ENCODE measurements at regions not wholly inside any gene's neighbourhood (a gene's known extent, or its start where the extent isn't known, plus 50 kb on each side); places are given as distances from the start of the nearest gene placed in this dataset.

GRCh38 chr5:56358703-56359681, 125.9 kb upstream of the ANKRD55 start:
- peaks cover 0 to 6% of the 10 kb centered on the region in 2 experiments; a peak in 1 of 4 replicates for H3K4me1 ChIP-seq (ENCODE audit: control insufficient read depth in 1 of 2, insufficient read depth in 2 of 2, low read depth in 1 of 2, low read length in 1 of 2)
- H3K9me3 ChIP-seq = no peaks in the 10 kb centered on the region
- TF ChIP-seq REST (IDR thresholded peaks at IDR 0.05; ENCODE audit: low read depth, low read length) (no peak), TCF12 (IDR thresholded peaks at IDR 0.05) (no peak), POLR2AphosphoS5 (IDR thresholded peaks at IDR 0.05; ENCODE audit: low read depth, low read length) (no peak), PBX3 (IDR thresholded peaks at IDR 0.05) (no peak), RFX5 (IDR thresholded peaks at IDR 0.05; ENCODE audit: low read length) (no peak), CTCF (IDR thresholded peaks at IDR 0.05) (no peak), SMC3 (IDR thresholded peaks at IDR 0.05; ENCODE audit: low read depth, low read length) (no peak), MXI1 (IDR thresholded peaks at IDR 0.05; ENCODE audit: low read depth, low read length) (no peak), SIN3A (IDR thresholded peaks at IDR 0.05; ENCODE audit: borderline replicate concordance, low read depth, low read length) (no peak), MAX (IDR thresholded peaks at IDR 0.05; ENCODE audit: low read depth) (no peak), USF1 (IDR thresholded peaks at IDR 0.05; ENCODE audit: borderline replicate concordance, low read depth) (no peak), NFIC (IDR thresholded peaks at IDR 0.05; ENCODE audit: borderline replicate concordance) (no peak), EP300 (IDR thresholded peaks at IDR 0.05; ENCODE audit: borderline replicate concordance in 1 of 2, low read depth in 1 of 2, low read length in 1 of 2) (no peak), JUND (IDR thresholded peaks at IDR 0.05) (no peak)
- no peak overlapping the region for H3K9ac ChIP-seq
- CTCF ChIA-PET = no interaction called here
- no peaks in the 10 kb centered on the region for H3F3A ChIP-seq (replicated peaks; ENCODE audit: insufficient read depth)
- no peak overlapping the region for H3K4me3 ChIP-seq (ENCODE audit: low read depth in 2 of 2, low read length in 1 of 2)
- no peaks in the 10 kb centered on the region for H3K9me2 ChIP-seq
- no peaks in the 10 kb centered on the region for H3K36me3 ChIP-seq (replicated peaks in 1 of 2; ENCODE audit: control insufficient read depth in 1 of 2, insufficient read depth in 2 of 2, low read length in 1 of 2)
- no peaks in the 10 kb centered on the region for H3K79me2 ChIP-seq (ENCODE audit: insufficient read depth)
- POLR2A ChIA-PET = no interaction called here
- H4K20me1 ChIP-seq (ENCODE audit: insufficient read depth) = no peaks in the 10 kb centered on the region
- H2AFZ ChIP-seq (ENCODE audit: low read depth) = no peak overlapping the region
- no peak overlapping the region for H3K4me2 ChIP-seq
- H3K27ac ChIP-seq (ENCODE audit: low read depth in 2 of 2, low read length in 1 of 2) = no peak overlapping the region
- WGBS (ENCODE audit: low lambda C conversion rate) = 60% methylated on average over 12 of the region's 12 CpGs
- no peak for DNase-seq
- H3K27me3 ChIP-seq (ENCODE audit: insufficient read depth) = no peaks in the 10 kb centered on the region
